ENCODE measurements at regions not wholly inside any gene's neighbourhood (a gene's known extent, or its start where the extent isn't known, plus 50 kb on each side); places are given as distances from the start of the nearest gene placed in this dataset.
"Not testable (repeated sequence)": the region's sequence is repeated elsewhere in the genome, so short reads cannot be mapped to it uniquely, and the experiment has no call there.

- no peaks in the 10 kb centered on the region for H3K4me1 ChIP-seq
- CTCF ChIA-PET = no interaction called here
- no peaks in the 10 kb centered on the region for H3K9me3 ChIP-seq
- no peak for TF ChIP-seq HOXB5 (CRISPR knock-in tag; IDR thresholded peaks at IDR 0.05)
- TF ChIP-seq TFCP2L1 (CRISPR knock-in tag; IDR thresholded peaks at IDR 0.05) = no peak
- TF ChIP-seq ZC3H11A (IDR thresholded peaks at IDR 0.05) = no peak
- no peak for TF ChIP-seq FOXS1 (CRISPR knock-in tag; IDR thresholded peaks at IDR 0.05)
- no peak for TF ChIP-seq NR3C1 (IDR thresholded peaks at IDR 0.05)
- TF ChIP-seq RNF2 (IDR thresholded peaks at IDR 0.05; ENCODE audit: borderline replicate concordance, low read depth) = no peak
- TF ChIP-seq, protein P1, sequence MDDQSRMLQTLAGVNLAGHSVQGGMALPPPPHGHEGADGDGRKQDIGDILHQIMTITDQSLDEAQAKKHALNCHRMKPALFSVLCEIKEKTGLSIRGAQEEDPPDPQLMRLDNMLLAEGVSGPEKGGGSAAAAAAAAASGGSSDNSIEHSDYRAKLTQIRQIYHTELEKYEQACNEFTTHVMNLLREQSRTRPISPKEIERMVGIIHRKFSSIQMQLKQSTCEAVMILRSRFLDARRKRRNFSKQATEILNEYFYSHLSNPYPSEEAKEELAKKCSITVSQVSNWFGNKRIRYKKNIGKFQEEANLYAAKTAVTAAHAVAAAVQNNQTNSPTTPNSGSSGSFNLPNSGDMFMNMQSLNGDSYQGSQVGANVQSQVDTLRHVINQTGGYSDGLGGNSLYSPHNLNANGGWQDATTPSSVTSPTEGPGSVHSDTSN (IDR thresholded peaks at IDR 0.05) = no peak
- no peak for TF ChIP-seq FOSB (CRISPR knock-in tag; IDR thresholded peaks at IDR 0.05)
- no peak for TF ChIP-seq ESRRA (IDR thresholded peaks at IDR 0.05; ENCODE audit: borderline replicate concordance, low read length)
- no peak for TF ChIP-seq CBX8 (IDR thresholded peaks at IDR 0.05)
- no peak for TF ChIP-seq GATA3 (IDR thresholded peaks at IDR 0.05; ENCODE audit: borderline replicate concordance)
- no peak for TF ChIP-seq FOSL2 (IDR thresholded peaks at IDR 0.05)
- TF ChIP-seq FOSL2 (CRISPR knock-in tag; IDR thresholded peaks at IDR 0.05) = no peak
- no peak for TF ChIP-seq POLR2A (IDR thresholded peaks at IDR 0.05; ENCODE audit: low read length)
- TF ChIP-seq, protein P2, sequence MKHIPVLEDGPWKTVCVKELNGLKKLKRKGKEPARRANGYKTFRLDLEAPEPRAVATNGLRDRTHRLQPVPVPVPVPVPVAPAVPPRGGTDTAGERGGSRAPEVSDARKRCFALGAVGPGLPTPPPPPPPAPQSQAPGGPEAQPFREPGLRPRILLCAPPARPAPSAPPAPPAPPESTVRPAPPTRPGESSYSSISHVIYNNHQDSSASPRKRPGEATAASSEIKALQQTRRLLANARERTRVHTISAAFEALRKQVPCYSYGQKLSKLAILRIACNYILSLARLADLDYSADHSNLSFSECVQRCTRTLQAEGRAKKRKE (CRISPR knock-in tag; IDR thresholded peaks at IDR 0.05; ENCODE audit: low read depth) = no peak
- TF ChIP-seq HDAC2 (IDR thresholded peaks at IDR 0.05) = no peak
- no peak for TF ChIP-seq CHD2 (IDR thresholded peaks at IDR 0.05; ENCODE audit: low read length, partially characterized antibody)
- TF ChIP-seq BCL3 (IDR thresholded peaks at IDR 0.05) = no peak
- no peak for ATAC-seq
- no peak for FAIRE-seq
- H3K27ac ChIP-seq = no peak overlapping the region
- WGBS (ENCODE audit: missing lambda C conversion rate) = 36% methylated on average over 8 of the region's 8 CpGs
- POLR2A ChIA-PET = no interaction called here
- no peak overlapping the region for H3K4me2 ChIP-seq
- H3K4me3 ChIP-seq = no peak overlapping the region
- DNase-seq (ENCODE audit: low read depth in 1 of 2, low spot score in 1 of 2) = no peak
Observed at GRCh38 chr4:118557298-118557851, 127.8 kb upstream of the METTL14 start.

- ATAC-seq = not testable (repeated sequence)
- 25% methylated on average over 4 of the region's 7 CpGs for WGBS (ENCODE audit: missing lambda C conversion rate)
Observed at GRCh38 chr4:118558188-118558587, 127.0 kb upstream of the METTL14 start.

GRCh38 chr4:118561559-118561958 lies 123.6 kb upstream of the METTL14 start:
- H3K4me3 ChIP-seq; H3K4me1 ChIP-seq; DNase-seq (ENCODE audit: low read depth in 1 of 2, low spot score in 1 of 2); FAIRE-seq; H3K9me3 ChIP-seq; POLR2A ChIA-PET; H3K4me2 ChIP-seq; H3K27ac ChIP-seq; CTCF ChIA-PET: not testable (repeated sequence)
- ATAC-seq = peak; percentile 57 to 61; a peak in 3 of 6 replicates

More at GRCh38 chr4:118558188-118558587, 127.0 kb upstream of the METTL14 start:
- H3K27ac ChIP-seq; H3K4me1 ChIP-seq; FAIRE-seq; CTCF ChIA-PET; H3K4me2 ChIP-seq; H3K4me3 ChIP-seq; POLR2A ChIA-PET; DNase-seq (ENCODE audit: low read depth in 1 of 2, low spot score in 1 of 2); H3K9me3 ChIP-seq: not testable (repeated sequence)

DNA sequence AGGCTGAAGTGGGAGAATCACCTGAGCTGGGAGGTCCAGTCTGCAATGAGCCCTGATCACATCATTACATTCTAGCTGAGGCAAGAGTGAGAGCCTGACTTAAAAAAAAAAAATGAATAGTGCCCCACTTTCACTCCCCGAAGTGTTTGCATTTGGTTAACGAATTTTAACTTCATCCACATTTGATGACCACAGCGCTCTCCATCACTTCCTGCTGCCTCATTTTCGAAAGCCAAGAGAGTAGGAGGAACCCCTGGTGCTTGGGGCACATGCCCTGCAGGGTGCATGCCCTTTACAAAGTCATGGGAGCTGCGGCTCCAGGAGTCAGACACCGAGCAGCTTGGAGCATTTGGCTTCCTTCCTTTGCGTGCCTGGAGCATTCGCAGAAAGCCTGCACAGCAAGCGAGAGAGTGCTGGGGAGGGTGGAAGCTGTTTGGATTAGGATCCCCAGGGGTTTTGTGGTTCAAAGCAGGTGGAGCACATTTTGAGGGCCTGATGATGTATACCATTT lies 119.1 kb upstream of the METTL14 start:
- WGBS (ENCODE audit: missing lambda C conversion rate) = 41% methylated on average over 9 of the region's 9 CpGs
- H3K4me3 ChIP-seq; H3K27ac ChIP-seq; ATAC-seq; H3K9me3 ChIP-seq; CTCF ChIA-PET; H3K4me1 ChIP-seq; POLR2A ChIA-PET; DNase-seq (ENCODE audit: low read depth in 1 of 2, low spot score in 1 of 2); H3K4me2 ChIP-seq; FAIRE-seq: not testable (repeated sequence)

All from A549 (cell line).